ENCODE measurements at regions not wholly inside any gene's neighbourhood (a gene's known extent, or its start where the extent isn't known, plus 50 kb on each side); places are given as distances from the start of the nearest gene placed in this dataset.

DNA sequence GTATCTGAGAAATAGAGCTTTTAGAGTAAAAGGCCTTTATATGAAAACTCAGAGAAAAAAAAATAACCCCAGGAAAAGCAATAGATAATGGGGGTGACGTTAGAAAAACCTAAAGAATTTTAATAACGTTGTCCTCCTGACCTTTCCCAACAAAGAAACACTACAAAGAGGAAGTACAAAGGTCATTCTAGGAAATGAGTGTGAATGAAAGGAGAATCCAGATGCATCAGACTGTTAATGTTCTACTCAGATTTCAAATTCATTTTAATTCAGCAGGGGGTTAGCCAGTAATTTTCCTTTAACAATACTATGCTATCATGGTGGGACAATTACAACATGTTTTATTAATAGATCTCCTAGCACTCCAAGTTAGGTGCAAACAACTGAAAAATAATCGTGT is 73.8 kb upstream of the CDK1 start:
- TF ChIP-seq CREB1 (CRISPR knock-in tag; IDR thresholded peaks at IDR 0.05; ENCODE audit: low read depth) (no peak), CTCF (conservative IDR thresholded peaks at IDR 0.05; ENCODE audit: low read depth in 2 of 2) (no peak), EZH2 (IDR thresholded peaks at IDR 0.05; ENCODE audit: low read depth, unreplicated experiment) (no peak), STAT1 (IDR thresholded peaks at IDR 0.05; ENCODE audit: unreplicated experiment) (no peak), REST (IDR thresholded peaks at IDR 0.05; ENCODE audit: unreplicated experiment) (no peak), POLR2AphosphoS5 (IDR thresholded peaks at IDR 0.05; ENCODE audit: low read depth) (no peak), JUNB (IDR thresholded peaks at IDR 0.05; ENCODE audit: unreplicated experiment) (no peak), EZH2phosphoT487 (IDR thresholded peaks at IDR 0.05; ENCODE audit: unreplicated experiment) (no peak), ETS1 (IDR thresholded peaks at IDR 0.05) (no peak), ZNF331 (CRISPR knock-in tag; IDR thresholded peaks at IDR 0.05; ENCODE audit: low read depth) (no peak), NANOG (IDR thresholded peaks at IDR 0.05; ENCODE audit: borderline replicate concordance) (no peak), ZNF114 (CRISPR knock-in tag; IDR thresholded peaks at IDR 0.05) (no peak)

Data from GM23338 (cell line).